Trophoblast cell (in vitro differentiated cells and primary cell): ENCODE measurements at regions not wholly inside any gene's neighbourhood (a gene's known extent, or its start where the extent isn't known, plus 50 kb on each side); places are given as distances from the start of the nearest gene placed in this dataset.

Experiments
- DNase-seq, 2 donors: peaks; one replicate each; pipeline ENCODE4 v3.0.0-alpha.2; 2016
- H2AFZ ChIP-seq: 2 replicates; pipeline ENCODE4 v1.6.1; 2013; ENCODE audit warnings: low read length, moderate library complexity, mild to moderate bottlenecking; ENCODE audit not compliant: insufficient read depth, poor library complexity
- H2AK5ac ChIP-seq: 2 replicates; pipeline ENCODE4 v1.6.1; 2013; ENCODE audit warnings: mild to moderate bottlenecking, low read length
- H2BK120ac ChIP-seq: 2 replicates; pipeline ENCODE4 v1.6.1; 2013; ENCODE audit warnings: low read length, mild to moderate bottlenecking, moderate library complexity; ENCODE audit not compliant: insufficient read depth, poor library complexity
- H2BK12ac ChIP-seq: 2 replicates; pipeline ENCODE4 v1.6.1; 2013; ENCODE audit warnings: mild to moderate bottlenecking, low read length, moderate library complexity
- H2BK5ac ChIP-seq: 2 replicates; pipeline ENCODE4 v1.6.1; 2013; ENCODE audit warnings: low read length, low read depth, moderate library complexity, mild to moderate bottlenecking; ENCODE audit not compliant: poor library complexity
- H3K14ac ChIP-seq: 2 replicates; pipeline ENCODE4 v1.6.1; 2013; ENCODE audit warnings: mild to moderate bottlenecking, low read length
- H3K18ac ChIP-seq: 2 replicates; pipeline ENCODE4 v1.6.1; 2013; ENCODE audit warnings: mild to moderate bottlenecking, low read length
- H3K23ac ChIP-seq: 2 replicates; pipeline ENCODE4 v1.6.1; 2013; ENCODE audit warnings: low read length
- H3K27ac ChIP-seq: 2 replicates; pipeline ENCODE4 v1.5.1; 2013; ENCODE audit warnings: low read depth, mild to moderate bottlenecking, inconsistent platforms, low read length, moderate library complexity
- H3K27me3 ChIP-seq: 2 replicates; pipeline ENCODE4 v1.6.1; 2013; ENCODE audit warnings: inconsistent platforms, mild to moderate bottlenecking, low read length, moderate library complexity; ENCODE audit not compliant: insufficient read depth
- H3K36me3 ChIP-seq, 2 experiments: 1 replicate in 1 of 2; 2 replicates in 1 of 2; pipeline ENCODE4 v1.6.1; 2013; ENCODE audit warnings: low read length in 2 of 2, mild to moderate bottlenecking in 2 of 2, moderate library complexity in 1 of 2; ENCODE audit not compliant: insufficient read depth in 2 of 2, control insufficient read depth in 1 of 2
- H3K4ac ChIP-seq: 2 replicates; pipeline ENCODE4 v1.6.1; 2013; ENCODE audit warnings: low read depth, mild to moderate bottlenecking, low read length, moderate library complexity
- H3K4me1 ChIP-seq, 2 experiments: 1 replicate in 1 of 2; 2 replicates in 1 of 2; pipeline ENCODE4 v1.6.1; 2013; ENCODE audit warnings: low read length in 2 of 2, mild to moderate bottlenecking in 2 of 2, moderate library complexity in 1 of 2; ENCODE audit not compliant: insufficient read depth in 2 of 2, control insufficient read depth in 1 of 2
- H3K4me2 ChIP-seq: 2 replicates; pipeline ENCODE4 v1.6.1; 2013; ENCODE audit warnings: inconsistent platforms, mild to moderate bottlenecking, low read length, moderate library complexity
- H3K4me3 ChIP-seq: 2 replicates; pipeline ENCODE4 v1.5.1; 2013; ENCODE audit warnings: mild to moderate bottlenecking, low read depth, low read length, inconsistent platforms
- H3K79me1 ChIP-seq: one replicate; pipeline ENCODE4 v1.6.1; 2013; ENCODE audit warnings: low read length
- H3K79me2 ChIP-seq: 2 replicates; pipeline ENCODE4 v1.6.1; 2013; ENCODE audit warnings: low read length, mild to moderate bottlenecking; ENCODE audit not compliant: control insufficient read depth, insufficient read depth, poor library complexity
- H3K9ac ChIP-seq: 2 replicates; pipeline ENCODE4 v1.6.1; 2013; ENCODE audit warnings: mild to moderate bottlenecking, low read length
- H3K9me3 ChIP-seq: 2 replicates; pipeline ENCODE4 v1.6.1; 2013; ENCODE audit warnings: low read depth, mild to moderate bottlenecking, control low read depth, inconsistent platforms, low read length; ENCODE audit not compliant: insufficient read depth
- H4K12ac ChIP-seq: 2 replicates; pipeline ENCODE4 v1.6.1; 2013; ENCODE audit warnings: low read depth, mild to moderate bottlenecking, low read length, moderate library complexity
- H4K8ac ChIP-seq: 2 replicates; pipeline ENCODE4 v1.6.1; 2013; ENCODE audit warnings: low read depth, mild to moderate bottlenecking, low read length, moderate library complexity
- H4K91ac ChIP-seq: one replicate; pipeline ENCODE4 v1.6.1; 2013; ENCODE audit warnings: low read depth, mild to moderate bottlenecking, low read length, moderate library complexity
- whole genome bisulfite sequencing: extraction: QIAGEN DNeasy Blood & Tissue Kit; methylation state at CpG from one replicate; pipeline ENCODE4 v1.1.7; 2013; ENCODE audit warnings: missing lambda C conversion rate; ENCODE audit not compliant: insufficient read length, insufficient coverage; ENCODE audit errors: extremely low coverage; 5-methylcytosine and 5-hydroxymethylcytosine counted together

DNA sequence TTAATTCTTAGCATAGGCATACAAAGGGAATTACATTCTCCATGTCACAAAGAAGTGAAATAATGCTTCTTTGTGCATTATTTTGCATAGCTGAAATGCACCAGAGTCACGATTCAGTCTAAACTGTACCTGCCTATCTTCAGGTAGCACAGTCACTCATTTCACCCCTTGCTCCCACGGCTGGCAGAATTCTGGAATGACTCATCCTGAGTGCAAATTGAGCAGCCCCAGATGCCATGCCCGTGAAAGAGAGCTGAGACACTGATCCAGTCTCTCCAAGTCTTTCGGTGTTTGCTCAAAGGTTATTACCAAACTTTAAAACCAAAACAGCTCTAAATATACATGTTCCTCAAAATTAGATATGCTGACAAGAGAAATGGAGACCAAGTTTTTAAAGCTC lies 168.3 kb upstream of the POU3F3 start:
- Histone ChIP-seq H2BK5ac (no peak overlapping the region), H4K12ac (no peak overlapping the region), H3K4me2 (no peak overlapping the region), H2AK5ac (no peak overlapping the region), H3K23ac (no peak overlapping the region), H3K14ac (no peak overlapping the region), H3K79me1 (no peaks in the 10 kb centered on the region), H3K9me3 (no peaks in the 10 kb centered on the region), H3K79me2 (no peaks in the 10 kb centered on the region), H3K27me3 (no peaks in the 10 kb centered on the region), H3K4me3 (no peak overlapping the region), H3K18ac (no peak overlapping the region), H3K4ac (no peak overlapping the region), H2BK12ac (no peak overlapping the region), H3K9ac (no peak overlapping the region), H3K27ac (no peak overlapping the region), H3K36me3 (no peaks in the 10 kb centered on the region), H4K8ac (no peak overlapping the region), H2BK120ac (no peak overlapping the region), H4K91ac (no peak overlapping the region), H2AFZ (no peak overlapping the region), H3K4me1 (no peaks in the 10 kb centered on the region)
- no CpG with 5 or more reads among the region's 4 CpGs for WGBS
- no peak for DNase-seq

DNA sequence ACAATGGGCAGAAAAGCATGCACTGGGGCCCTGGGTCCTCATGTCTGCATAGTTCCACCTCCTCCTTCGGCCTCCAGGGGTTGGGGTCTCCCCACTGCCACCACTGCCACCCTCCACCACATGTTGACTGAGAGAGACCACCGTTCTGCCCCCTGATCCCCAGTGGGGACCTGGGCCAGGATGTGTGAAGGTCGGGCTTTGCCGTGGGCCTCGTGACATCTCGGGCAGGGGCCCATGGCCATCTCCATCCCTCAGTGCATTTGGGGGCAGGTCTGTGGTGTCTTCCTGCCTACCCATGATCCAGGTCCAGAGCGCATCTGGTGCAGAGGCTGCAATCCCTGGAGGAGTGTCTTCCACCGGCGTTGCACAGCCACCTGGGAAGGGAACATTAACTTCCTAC lies 166.8 kb upstream of the POU3F3 start:
- no peaks in the 10 kb centered on the region for H3K27me3 ChIP-seq
- no peak overlapping the region for H2AFZ ChIP-seq
- H2BK12ac ChIP-seq: no peak overlapping the region
- H3K18ac ChIP-seq: no peak overlapping the region
- H4K91ac ChIP-seq: no peak overlapping the region
- H3K4me3 ChIP-seq: no peak overlapping the region
- no peak overlapping the region for H2AK5ac ChIP-seq
- DNase-seq: no peak
- no peak overlapping the region for H3K4ac ChIP-seq
- H3K79me2 ChIP-seq: no peaks in the 10 kb centered on the region
- H2BK120ac ChIP-seq: no peak overlapping the region
- H3K23ac ChIP-seq: no peak overlapping the region
- H4K8ac ChIP-seq: no peak overlapping the region
- no peak overlapping the region for H3K9ac ChIP-seq
- no peaks in the 10 kb centered on the region for H3K79me1 ChIP-seq
- H3K27ac ChIP-seq: no peak overlapping the region
- no peak overlapping the region for H3K4me2 ChIP-seq
- H3K36me3 ChIP-seq: no peaks in the 10 kb centered on the region
- no peak overlapping the region for H4K12ac ChIP-seq
- no peaks in the 10 kb centered on the region for H3K4me1 ChIP-seq
- H3K9me3 ChIP-seq: no peaks in the 10 kb centered on the region
- H3K14ac ChIP-seq: no peak overlapping the region
- WGBS: no CpG with 5 or more reads among the region's 9 CpGs
- no peak overlapping the region for H2BK5ac ChIP-seq

GRCh38 chr2:104690255-104690984 lies 163.5 kb upstream of the POU3F3 start:
- no peak overlapping the region for H2AK5ac ChIP-seq
- H3K27me3 ChIP-seq: no peaks in the 10 kb centered on the region
- no peak overlapping the region for H2AFZ ChIP-seq
- H3K27ac ChIP-seq: no peak overlapping the region
- no peaks in the 10 kb centered on the region for H3K79me1 ChIP-seq
- H4K8ac ChIP-seq: no peak overlapping the region
- H3K18ac ChIP-seq: no peak overlapping the region
- WGBS: no CpG with 5 or more reads among the region's 7 CpGs
- no peak overlapping the region for H4K12ac ChIP-seq
- H4K91ac ChIP-seq: no peak overlapping the region
- H3K14ac ChIP-seq: no peak overlapping the region
- no peak overlapping the region for H2BK120ac ChIP-seq
- no peaks in the 10 kb centered on the region for H3K36me3 ChIP-seq
- H2BK5ac ChIP-seq: no peak overlapping the region
- DNase-seq: no peak
- no peak overlapping the region for H3K4me3 ChIP-seq
- H3K4me2 ChIP-seq: no peak overlapping the region
- H3K4me1 ChIP-seq: no peaks in the 10 kb centered on the region
- H3K4ac ChIP-seq: no peak overlapping the region
- H2BK12ac ChIP-seq: no peak overlapping the region
- no peak overlapping the region for H3K23ac ChIP-seq
- H3K79me2 ChIP-seq: no peaks in the 10 kb centered on the region
- H3K9me3 ChIP-seq: no peaks in the 10 kb centered on the region
- no peak overlapping the region for H3K9ac ChIP-seq

GRCh38 chr2:104698276-104698675 lies 155.6 kb upstream of the POU3F3 start:
- H4K8ac ChIP-seq: no peak overlapping the region
- H2BK5ac ChIP-seq: no peak overlapping the region
- no peak overlapping the region for H3K4ac ChIP-seq
- no peaks in the 10 kb centered on the region for H3K79me2 ChIP-seq
- no peaks in the 10 kb centered on the region for H3K9me3 ChIP-seq
- no peaks in the 10 kb centered on the region for H3K4me1 ChIP-seq
- no peak overlapping the region for H4K12ac ChIP-seq
- no peak overlapping the region for H3K4me2 ChIP-seq
- no peak overlapping the region for H3K9ac ChIP-seq
- WGBS: no CpG with 5 or more reads among the region's 5 CpGs
- no peak for DNase-seq
- no peak overlapping the region for H2AK5ac ChIP-seq
- H3K36me3 ChIP-seq: no peaks in the 10 kb centered on the region
- H3K27me3 ChIP-seq: no peaks in the 10 kb centered on the region
- H2BK12ac ChIP-seq: no peak overlapping the region
- H3K27ac ChIP-seq: no peak overlapping the region
- no peak overlapping the region for H2BK120ac ChIP-seq
- no peak overlapping the region for H2AFZ ChIP-seq
- no peaks in the 10 kb centered on the region for H3K79me1 ChIP-seq
- H3K18ac ChIP-seq: no peak overlapping the region
- H3K23ac ChIP-seq: no peak overlapping the region
- no peak overlapping the region for H3K14ac ChIP-seq
- H3K4me3 ChIP-seq: no peak overlapping the region
- no peak overlapping the region for H4K91ac ChIP-seq
